NCI-H226 (cell line): ENCODE measurements at regions not wholly inside any gene's neighbourhood (a gene's known extent, or its start where the extent isn't known, plus 50 kb on each side); places are given as distances from the start of the nearest gene placed in this dataset.
A peak's percentile ranks its signal among the peaks of the same experiment; 100 is the strongest.

Experiments used
- DNase-seq: peaks from one replicate; pipeline ENCODE4 v3.0.0-alpha.2; 2015

GRCh38 chr15:95417761-95418160 lies 912.7 kb upstream of the NR2F2 start:
- DNase-seq, result no peak

GRCh38 chr15:95422255-95422654 lies 908.2 kb upstream of the NR2F2 start:
- DNase-seq, result no peak

GRCh38 chr15:95425859-95426258 lies 904.6 kb upstream of the NR2F2 start:
- no peak for DNase-seq

GRCh38 chr15:95429345-95429744 lies 901.2 kb upstream of the NR2F2 start:
- DNase-seq, result no peak

- no peak for DNase-seq
Observed at GRCh38 chr15:95431518-95431917, 899.0 kb upstream of the NR2F2 start.

- no peak for DNase-seq
Observed at GRCh38 chr15:95432878-95433405, 897.6 kb upstream of the NR2F2 start.

GRCh38 chr15:95439922-95440376 lies 890.6 kb upstream of the NR2F2 start:
- DNase-seq, result no peak

GRCh38 chr15:95440712-95441111 lies 889.8 kb upstream of the NR2F2 start:
- DNase-seq, result no peak

GRCh38 chr15:95442107-95442719 lies 888.3 kb upstream of the NR2F2 start:
- no peak for DNase-seq

- DNase-seq, result no peak
Observed at GRCh38 chr15:95444860-95445259, 885.6 kb upstream of the NR2F2 start.

GRCh38 chr15:95446854-95447253 lies 883.6 kb upstream of the NR2F2 start:
- DNase-seq, result no peak

- DNase-seq, result no peak
Observed at GRCh38 chr15:95447486-95447885, 883.0 kb upstream of the NR2F2 start.

GRCh38 chr15:95448531-95449229 lies 881.8 kb upstream of the NR2F2 start:
- DNase-seq, result peak; percentile 14

- DNase-seq, result no peak
Observed at GRCh38 chr15:95449230-95449628, 881.3 kb upstream of the NR2F2 start.

GRCh38 chr15:95450413-95450812 lies 880.1 kb upstream of the NR2F2 start:
- DNase-seq, result peak; percentile 35

- no peak for DNase-seq
Observed at GRCh38 chr15:95451938-95452337, 878.6 kb upstream of the NR2F2 start.

- DNase-seq, result no peak
Observed at GRCh38 chr15:95454403-95455262, 875.9 kb upstream of the NR2F2 start.

GRCh38 chr15:95457520-95457919 lies 873.0 kb upstream of the NR2F2 start:
- no peak for DNase-seq

- no peak for DNase-seq
Observed at GRCh38 chr15:95458721-95459120, 871.8 kb upstream of the NR2F2 start.

GRCh38 chr15:95459273-95459672 lies 871.2 kb upstream of the NR2F2 start:
- DNase-seq, result no peak

GRCh38 chr15:95464509-95464908 lies 866.0 kb upstream of the NR2F2 start:
- no peak for DNase-seq

- no peak for DNase-seq
Observed at GRCh38 chr15:95468820-95469219, 861.7 kb upstream of the NR2F2 start.

GRCh38 chr15:95469496-95470000 lies 861.0 kb upstream of the NR2F2 start:
- DNase-seq, result no peak
